NCI-H187 (cell line): ENCODE measurements at regions not wholly inside any gene's neighbourhood (a gene's known extent, or its start where the extent isn't known, plus 50 kb on each side); places are given as distances from the start of the nearest gene placed in this dataset.

Source experiments
- DNase-seq, 2 experiments: peaks; one replicate each; lab custom pipeline; 2025; lab: John Stamatoyannopoulos, UW

DNA sequence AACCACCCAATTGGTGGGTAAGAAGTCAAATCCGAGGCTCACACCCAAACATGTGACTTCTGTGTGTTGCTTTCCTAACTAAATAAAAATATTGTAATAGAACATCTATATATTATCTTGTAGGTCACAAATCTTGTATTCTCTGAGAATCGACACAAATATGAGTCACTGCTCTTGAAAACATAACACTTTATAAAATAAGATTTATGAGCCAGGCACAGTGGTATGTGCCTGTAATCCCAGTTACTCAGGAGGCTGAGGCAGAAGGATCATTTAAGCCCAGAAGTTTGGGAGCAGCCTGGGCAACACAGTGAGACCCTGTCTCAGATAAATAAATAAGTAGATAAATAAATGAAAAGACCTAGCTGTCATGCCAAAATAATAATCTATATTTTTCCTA is 624.1 kb downstream of the ANXA1 start:
- no peak for DNase-seq

DNA sequence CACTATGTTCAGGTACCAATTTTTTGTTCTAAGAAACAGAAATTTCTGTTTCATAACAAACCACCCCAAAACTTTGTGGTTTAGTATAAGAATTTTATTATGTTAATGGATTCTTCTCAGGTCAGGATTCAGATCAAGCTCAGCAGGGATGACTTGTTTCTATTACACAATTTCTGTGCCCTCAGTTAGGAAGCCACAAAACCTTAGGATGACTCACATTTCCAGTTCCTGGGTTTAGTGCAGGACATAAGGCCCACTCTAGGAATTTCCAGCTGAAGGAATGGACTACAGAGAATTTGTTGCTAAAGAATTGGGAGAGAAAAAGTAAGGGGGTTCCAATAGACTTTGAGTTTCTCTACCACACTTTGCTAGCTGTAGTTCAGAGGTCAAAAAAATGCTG is 629.3 kb downstream of the ANXA1 start:
- no peak for DNase-seq

DNA sequence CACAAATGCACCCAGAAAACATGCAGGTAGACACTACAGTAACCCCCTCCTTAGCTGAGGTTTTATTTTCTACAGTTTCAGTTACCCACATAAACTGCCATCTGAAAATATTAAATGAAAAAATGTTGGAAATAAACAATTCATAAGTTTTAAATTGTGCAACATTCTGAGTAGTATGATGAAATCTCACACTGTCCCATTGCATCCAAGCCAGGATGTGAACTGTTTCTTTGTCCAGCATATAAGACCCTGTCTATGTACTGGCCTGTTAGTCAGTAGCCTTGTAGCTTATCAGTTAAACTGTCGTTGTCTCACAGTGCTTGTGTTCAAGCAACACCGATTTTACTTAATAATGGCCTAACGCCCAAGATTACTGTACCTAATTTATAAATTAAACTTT is 630.5 kb downstream of the ANXA1 start:
- no peak for DNase-seq

DNA sequence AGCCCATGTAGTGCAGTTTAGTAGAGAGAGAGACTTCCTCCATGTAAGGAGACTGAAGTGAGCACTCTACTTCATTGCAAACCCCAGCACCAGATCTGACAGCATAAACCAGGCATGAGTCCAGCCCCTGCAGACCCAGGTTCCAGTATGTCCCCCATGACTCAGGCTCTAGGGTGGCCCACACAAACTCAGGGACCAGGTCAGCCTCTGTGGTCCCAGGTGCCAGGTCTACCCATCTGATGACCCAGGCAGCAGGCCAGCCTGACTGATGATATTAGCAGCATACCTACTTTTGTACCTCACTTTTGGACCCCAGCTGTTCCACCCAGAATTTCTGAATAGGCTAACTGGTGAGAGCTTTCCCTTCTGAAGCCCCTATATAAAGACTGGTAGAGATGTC is 647.8 kb downstream of the ANXA1 start:
- DNase-seq = no peak

DNA sequence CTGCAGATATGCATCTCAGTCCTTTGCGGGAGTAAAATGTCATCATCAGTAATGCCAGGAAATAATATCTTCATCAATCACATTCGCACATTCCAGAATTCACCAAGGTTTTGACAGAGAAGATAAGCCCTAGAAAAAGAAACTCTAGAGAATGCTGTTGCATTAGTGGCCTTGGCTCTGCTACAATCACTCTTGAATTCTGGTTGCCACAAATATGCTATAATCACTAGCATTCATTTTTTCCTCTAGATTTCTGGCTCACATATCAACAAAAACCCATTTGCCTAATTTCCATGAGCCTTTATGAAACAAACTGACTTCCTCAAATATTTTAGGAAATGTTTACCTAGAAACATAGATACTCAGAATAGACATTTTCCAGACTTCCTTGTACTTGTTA is 653.4 kb downstream of the ANXA1 start:
- no peak for DNase-seq

DNA sequence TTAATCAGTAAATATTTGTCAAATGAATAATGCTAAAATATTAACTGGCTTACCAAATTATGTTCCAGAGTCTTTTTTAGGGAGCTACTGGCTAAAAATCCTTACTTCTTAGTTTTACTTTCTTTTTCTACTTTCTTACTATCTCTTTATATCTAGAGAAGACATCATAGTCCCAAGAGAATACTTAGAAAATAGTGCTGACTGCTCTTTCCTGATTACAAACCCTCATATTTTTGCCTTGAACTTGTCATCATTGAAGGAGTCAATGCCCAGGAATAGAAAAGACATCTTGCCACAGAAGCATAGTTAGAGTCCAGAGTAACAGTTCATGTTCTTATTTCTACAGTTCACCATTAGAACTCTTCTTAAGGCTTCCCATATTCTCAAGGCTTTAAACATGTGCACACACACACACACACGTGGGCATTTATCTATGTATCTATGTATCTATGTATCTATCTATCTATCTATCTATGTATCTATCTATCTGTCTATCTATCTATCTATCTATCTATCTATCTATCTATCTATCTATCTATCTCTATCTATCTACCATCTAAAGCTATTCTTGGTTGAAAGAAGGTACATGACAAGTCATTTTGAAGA is 654.3 kb downstream of the ANXA1 start:
- DNase-seq = no peak

DNA sequence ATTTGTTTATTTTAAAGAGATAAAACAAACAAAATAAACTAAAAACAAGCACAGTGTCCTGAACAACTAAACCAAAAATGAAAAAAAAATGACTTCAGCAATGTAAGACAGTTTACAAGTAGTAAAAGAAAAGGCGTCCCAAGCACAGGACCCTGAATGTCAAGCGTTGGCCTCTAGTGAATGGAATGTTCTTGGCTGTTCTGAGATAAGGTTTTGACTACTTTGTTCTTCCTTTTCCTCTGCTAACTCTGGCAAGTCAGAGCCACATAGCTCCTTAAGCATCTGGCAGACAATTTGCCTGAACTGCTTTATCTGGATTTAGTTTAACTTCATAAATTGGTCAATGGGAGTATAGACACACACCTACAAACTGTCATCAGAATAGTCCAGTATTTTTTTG is 655.2 kb downstream of the ANXA1 start:
- DNase-seq = no peak

DNA sequence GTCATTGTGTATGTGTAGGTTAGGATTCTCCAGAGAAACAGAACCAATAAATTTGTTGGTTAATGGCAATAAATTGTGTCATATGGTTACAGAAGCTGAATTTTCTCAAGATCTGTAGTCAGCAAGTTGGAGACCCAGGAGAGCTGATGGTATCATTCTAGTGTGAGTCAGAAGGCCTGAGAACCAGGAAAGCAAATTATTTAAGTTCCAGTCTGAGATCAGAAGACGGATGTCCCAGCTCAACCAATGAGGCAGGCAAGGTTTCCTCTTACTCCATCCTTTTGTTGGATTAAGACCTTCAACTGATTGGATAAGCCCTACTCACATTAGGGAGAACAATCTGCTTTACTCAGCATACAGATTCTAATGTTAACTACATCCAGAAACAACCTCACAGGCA is 656.3 kb downstream of the ANXA1 start:
- DNase-seq = no peak

DNA sequence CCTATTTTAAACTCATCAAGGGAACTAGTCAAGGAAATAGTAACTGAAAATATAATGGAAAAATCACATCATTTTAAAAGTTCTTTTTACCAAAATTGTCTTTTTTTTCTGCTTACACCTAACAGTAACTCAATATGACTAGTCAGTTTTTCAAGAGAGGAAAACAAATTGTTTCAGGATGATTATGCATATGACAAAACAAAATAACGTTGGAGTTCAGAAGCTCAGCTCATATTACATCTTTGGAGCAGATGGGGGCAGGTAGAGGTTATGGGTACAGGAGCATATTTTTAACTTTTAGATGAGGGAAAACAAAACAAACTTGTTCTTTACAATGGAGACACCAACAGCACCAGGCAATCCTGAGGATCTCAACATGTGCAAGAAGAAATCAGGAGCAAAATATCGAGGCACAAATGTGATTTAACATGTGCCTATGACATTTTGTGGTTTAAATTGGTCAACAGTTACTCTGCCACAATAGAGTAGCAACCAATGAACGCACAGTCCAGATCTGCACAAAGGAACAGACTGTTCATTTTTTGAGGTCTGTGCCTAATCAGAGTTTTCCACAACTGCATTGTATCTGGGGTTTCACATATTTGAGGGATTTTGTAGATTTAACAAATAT is 659.0 kb downstream of the ANXA1 start:
- DNase-seq = no peak

DNA sequence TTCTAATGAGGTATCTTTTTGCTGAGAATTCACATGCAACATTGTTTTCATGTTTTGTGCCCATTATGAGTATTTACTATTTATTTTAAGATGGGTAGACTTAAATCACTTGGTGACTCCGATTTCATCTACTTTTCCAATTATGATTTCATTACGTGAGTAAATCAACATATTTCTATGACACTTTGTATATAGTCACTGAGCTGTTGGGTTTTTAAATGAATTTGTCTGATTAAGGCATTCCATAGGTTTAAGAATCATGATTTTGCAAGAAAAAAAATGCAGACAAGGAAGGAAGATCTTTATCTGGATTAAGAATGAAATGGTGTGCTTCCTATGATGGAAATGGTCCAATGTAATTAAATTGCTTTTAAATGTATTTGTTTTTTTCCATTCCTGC is 661.9 kb downstream of the ANXA1 start:
- no peak for DNase-seq

DNA sequence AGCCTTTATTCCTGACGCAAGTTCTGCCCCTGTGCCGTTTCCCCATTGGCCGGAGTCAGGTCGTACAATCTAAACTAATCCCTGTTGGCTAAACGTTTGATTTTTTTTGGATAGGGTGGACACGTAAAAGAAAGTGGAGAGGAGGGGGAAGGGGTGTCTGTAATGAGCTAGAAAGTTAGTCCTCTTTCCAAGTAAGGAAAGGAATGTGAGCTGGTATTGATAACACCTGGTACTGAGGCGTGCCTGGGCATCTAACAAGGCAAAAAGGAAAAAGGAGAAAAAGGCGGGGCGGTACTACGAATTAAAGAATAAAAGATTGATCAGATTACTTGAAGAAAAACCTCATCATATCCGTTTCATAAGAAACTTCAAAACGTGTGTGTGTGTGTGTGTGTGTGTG is 665.2 kb downstream of the ANXA1 start:
- DNase-seq = no peak

DNA sequence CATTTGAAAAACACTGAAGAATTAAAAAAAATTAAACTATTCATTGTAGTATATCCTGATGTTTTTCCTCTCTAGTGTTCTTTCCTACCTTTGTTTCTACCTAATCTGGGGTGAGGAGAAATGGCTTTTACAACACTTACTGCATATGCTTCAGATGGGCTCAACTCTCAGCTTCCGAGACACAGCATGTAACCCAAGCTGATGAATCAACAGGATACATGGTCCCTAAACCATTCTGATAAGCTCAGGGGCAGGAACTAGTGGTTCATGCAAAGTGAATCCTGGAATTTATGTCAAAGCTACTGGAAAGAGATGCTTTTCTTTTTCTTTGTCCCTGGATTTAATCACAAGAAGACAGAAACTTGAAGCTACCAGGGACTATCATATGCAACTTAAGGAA is 672.5 kb upstream of the RORB start:
- DNase-seq = no peak

DNA sequence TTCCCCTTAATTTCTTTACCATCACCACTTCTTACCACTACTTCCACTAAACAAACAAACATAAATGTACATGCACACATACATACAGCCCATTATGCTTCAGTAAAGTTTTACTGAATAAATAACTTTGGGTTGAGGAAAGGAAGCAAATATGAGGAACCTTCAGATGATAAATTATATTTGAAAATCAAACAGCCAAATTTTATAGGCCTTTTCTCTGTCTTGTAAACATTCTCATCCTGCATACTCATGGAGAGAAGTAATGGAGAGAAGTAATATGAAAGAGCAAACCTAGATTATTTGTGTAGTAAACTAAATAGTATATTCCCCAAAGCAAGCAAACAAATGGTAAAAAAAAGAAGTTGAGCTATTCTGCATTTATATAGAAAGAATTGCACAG is 658.3 kb upstream of the RORB start:
- DNase-seq = no peak

DNA sequence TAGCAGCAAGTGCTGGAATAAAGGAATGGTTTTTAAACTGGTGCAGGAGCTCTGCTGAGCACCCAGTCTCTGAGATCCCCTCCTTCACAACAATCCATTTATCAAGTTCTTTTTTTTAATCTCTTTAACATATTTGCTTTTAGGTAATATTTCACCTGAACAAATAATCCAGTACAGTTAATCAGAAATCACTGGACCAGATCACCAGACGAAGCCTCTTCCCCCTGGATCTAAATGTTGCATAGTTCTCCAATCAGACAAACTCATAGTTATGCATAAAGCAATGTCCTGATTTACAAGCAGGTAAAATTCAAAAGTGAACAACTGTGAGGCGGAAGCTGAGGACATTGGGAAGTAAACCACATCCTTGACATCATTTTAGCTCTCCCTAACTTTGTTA is 657.7 kb upstream of the RORB start:
- no peak for DNase-seq

DNA sequence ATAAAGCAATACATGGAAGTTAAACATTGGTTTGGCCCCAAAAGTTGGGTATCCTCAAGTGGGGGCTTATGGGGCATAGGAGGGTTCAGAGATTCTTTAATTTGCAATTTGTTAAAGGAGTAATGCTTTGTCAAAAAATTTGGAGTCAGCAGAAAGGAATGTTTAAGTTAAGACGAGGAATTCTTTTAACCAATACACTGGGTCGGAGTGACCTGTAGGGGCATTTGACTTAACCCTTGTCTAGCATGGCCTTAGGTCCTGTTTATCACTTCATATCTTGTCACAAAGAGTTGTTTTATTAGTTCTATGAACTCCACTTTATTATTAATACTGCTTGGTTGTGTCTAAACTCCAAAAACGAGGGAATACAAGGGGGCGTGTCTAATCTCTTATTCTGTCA is 656.1 kb upstream of the RORB start:
- no peak for DNase-seq

DNA sequence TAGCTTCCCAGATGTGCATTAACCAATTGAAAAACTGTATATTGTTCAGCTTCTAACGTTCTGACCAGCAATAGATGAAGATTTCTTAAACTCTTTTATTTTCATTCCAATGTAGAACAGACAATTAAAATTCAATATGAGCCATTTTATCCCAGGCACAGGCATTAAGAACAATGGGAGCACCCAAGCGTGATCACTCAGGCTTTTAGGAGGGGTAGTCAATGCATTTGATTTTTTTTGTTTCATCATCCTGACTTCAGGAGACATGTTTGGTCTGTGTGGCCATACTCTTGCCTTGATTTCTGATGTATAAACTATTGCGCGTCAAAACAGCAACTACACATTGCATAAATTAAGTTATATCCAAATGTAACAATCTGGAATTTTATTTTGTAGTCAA is 653.0 kb upstream of the RORB start:
- peak; percentile 32 to 47 for DNase-seq

DNA sequence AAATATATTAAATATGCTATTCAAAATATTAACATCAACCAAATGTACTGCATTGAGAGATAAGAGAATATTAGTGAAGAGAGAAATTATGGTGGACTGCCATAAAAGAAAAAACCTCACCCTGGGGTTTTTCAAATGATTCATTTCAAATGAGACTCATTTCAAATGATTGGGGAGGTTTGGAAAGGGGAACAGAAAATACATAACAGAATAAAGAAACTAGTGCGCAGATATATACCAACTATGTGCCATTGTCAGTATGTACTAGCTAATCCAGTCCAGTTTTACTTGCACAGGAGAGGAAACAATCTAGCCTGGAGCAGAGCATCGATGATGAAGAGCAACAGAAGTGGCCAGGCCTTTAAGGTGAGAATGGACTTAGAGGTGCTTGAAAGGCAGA is 651.6 kb upstream of the RORB start:
- DNase-seq = no peak

DNA sequence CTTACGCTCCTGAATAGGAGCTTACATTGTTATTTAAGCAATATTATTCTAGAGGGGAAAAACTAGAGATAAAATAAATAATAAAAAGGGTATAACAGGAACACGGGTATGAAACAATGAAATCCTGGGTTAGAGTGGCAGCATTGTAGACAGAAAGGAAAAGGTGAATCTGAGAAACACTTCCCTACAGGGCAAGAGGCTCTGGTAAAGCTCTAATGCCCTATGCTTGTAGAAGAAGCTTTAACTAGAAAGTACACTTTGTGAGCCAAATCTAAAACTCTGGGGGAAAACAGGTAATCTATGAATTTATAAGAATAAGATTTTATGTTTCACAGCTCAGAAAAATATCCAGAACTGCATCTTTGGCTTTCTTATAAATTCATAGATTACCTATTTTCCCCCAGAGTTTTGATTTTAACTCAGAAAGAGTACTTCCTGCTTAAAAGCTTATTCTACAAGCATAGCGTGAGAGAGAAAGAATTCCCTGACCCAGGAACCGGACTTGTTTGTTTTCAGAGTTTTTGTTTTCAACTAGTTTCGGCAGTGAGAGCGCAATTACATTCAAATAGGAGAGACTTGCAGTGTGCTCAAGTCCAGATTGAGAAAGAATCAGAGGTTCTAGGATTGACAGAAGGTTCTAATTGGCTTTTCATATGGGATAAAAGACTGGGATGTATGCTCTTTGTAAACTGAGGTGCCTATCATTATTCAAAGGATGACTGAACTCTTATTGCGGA is 651.0 kb upstream of the RORB start:
- no peak for DNase-seq

DNA sequence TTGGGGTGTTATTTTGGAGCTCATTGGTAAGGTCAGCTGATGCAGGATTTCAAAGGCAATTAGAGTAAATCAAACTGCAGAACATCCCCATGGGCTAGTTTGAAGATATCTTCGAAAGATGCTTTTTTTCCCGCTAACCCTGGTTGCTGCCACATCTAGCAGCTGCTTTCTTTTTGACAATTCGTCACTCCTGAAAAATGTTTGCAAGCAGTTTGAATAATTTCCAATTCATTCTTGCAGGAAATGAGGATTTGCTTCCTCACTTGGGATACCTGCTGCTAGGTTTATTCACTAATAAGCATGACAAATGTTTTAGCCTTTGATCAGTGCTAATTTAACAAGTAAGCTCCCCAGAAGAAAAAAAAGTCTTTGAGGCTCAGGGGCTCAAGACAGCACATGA is 649.6 kb upstream of the RORB start:
- no peak for DNase-seq

DNA sequence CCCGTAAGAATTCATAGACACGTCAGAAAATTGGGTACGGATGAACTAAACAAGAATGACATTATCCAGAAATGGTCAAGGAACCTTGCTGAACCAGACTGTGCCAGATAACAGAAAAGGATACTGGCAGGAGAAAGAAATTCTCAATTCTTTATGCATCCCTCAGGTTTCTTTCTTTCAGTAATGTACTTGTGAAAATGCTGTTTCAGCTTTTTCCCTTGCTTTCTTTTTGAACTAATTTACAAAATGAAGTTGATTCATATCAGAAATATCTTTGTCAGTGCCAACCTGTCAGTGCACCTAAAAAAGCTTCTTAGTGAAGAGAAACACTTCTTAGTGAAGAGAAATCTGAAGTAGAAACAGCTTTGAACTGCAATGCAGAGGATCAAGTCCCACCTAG is 643.6 kb upstream of the RORB start:
- no peak for DNase-seq

DNA sequence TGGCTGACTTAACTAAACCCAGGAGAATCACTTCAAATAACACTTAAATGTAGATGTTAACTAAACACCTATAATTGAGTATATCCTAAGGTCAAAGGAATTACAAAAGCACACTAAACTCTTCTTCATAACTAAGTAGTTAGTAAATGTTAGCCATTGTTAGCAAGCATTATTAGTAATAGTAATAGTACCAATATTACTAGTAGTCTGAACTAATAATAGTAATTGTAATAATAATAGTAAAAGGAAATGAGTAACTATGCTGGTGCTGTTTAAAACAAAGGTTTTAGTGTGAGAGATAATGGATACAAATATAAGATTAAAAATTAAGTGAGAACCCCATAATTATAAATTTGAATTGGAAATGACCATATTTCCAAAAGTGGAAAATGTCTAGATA is 641.9 kb upstream of the RORB start:
- DNase-seq = no peak

DNA sequence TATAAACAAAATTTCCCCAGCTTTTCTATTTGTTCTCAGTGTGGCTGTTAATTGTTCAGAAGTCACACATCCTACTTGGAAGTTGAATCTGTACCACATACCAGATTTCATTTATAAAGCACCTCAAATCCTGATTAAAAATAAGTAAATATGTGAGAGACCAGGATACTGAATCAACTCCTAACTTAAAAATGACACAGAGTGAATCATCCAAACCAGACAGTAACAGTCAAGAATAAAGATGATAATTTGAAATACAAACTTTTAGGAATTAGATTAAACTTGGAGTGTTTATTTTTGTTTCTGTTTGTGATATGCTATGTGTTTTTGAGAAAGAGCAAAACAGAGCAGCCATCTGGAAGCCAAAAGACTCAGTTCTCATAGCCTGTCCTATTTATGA is 633.2 kb upstream of the RORB start:
- DNase-seq = no peak

DNA sequence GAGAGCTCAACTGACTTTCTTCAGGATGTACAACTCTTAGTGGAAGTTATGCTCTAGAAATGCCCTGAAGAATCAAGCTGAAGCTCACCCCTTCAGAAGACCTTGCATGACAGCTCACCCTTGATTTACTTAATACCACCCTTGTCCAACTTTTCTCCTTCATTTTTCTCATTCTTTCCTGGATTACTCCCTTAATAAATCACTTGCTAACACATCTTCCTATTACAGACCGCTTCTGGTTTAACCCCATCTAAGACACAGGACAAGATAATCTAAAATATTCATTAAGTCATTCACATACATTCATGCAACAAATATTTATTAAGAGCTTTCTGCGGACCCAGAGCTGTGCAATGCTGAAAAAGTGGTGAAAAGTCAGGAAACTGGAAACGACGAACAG is 630.7 kb upstream of the RORB start:
- DNase-seq = no peak

DNA sequence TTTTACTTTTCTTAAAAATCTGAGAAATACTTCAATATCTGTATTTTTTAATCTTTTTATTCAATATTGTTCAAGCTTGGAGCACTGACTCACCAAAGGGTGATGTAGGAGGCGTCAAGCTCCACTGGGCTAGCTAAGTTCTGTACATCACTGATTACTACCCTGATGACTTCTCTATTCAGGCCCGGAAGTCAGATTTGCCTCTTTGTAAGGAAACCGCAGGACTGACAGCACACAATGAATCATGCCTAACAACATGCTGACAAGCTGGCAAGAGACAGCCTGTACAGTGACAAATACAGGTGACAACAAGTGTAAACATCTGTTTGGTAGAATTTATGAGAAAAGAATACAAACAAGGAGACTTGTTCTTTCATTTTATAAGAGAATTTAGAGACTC is 627.9 kb upstream of the RORB start:
- DNase-seq = peak in 1 of 2 experiments; percentile 3
